Transverse colon (tissue), 4 donors: ENCODE measurements at regions not wholly inside any gene's neighbourhood (a gene's known extent, or its start where the extent isn't known, plus 50 kb on each side); places are given as distances from the start of the nearest gene placed in this dataset.

ENCODE experiments used
- DNase-seq: peaks from one replicate; pipeline ENCODE4 v3.0.0-alpha.2; 2019
- H3K27ac ChIP-seq, 4 donors: fragments of 200-600 bp; sonication (generic); 2 replicates each; pipeline ENCODE4 v1.5.1; 2016 to 2018; ENCODE audit warnings: inconsistent platforms in 4 of 4
- H3K27me3 ChIP-seq: fragments of 200-600 bp; sonication (generic); 2 replicates; pipeline ENCODE4 v1.5.1; 2017; ENCODE audit warnings: inconsistent platforms
- H3K36me3 ChIP-seq, 4 donors: fragments of 200-600 bp; sonication (generic); 2 replicates each; pipeline ENCODE4 v1.5.1; 2017 to 2019; ENCODE audit warnings: inconsistent platforms in 4 of 4
- H3K4me1 ChIP-seq, 4 donors: fragments of 200-600 bp; sonication (generic); 2 replicates each; pipeline ENCODE4 v1.5.1; 2017 to 2020; ENCODE audit warnings: inconsistent platforms in 4 of 4
- H3K4me3 ChIP-seq, 4 donors: fragments of 200-600 bp; sonication (generic); 1 replicate in 1 of 4; 2 replicates in 3 of 4; pipeline versions ENCODE4 v1.5.1 to v1.6.1; 2017 to 2019; ENCODE audit warnings: inconsistent platforms in 4 of 4
- H3K9me3 ChIP-seq, 2 donors: fragments of 200-600 bp; sonication (generic); 2 replicates each; pipeline ENCODE4 v1.5.1; 2017 to 2019; ENCODE audit warnings: inconsistent platforms in 2 of 2
- EP300 ChIP-seq: sonication (generic); formaldehyde crosslinking; IDR thresholded peaks from one replicate; pipeline ENCODE4 v1.6.1; 2017; ENCODE audit warnings: antibody characterized with exemption, low read depth
- POLR2A ChIP-seq: fragments of 450-650 bp; IDR thresholded peaks from one replicate; pipeline ENCODE4 v1.6.1; 2016; ENCODE audit warnings: antibody characterized with exemption, mild to moderate bottlenecking, moderate library complexity
- POLR2AphosphoS5 ChIP-seq, 3 donors: sonication (generic); formaldehyde crosslinking; IDR thresholded peaks; one replicate each; pipeline ENCODE4 v1.6.1; 2016; ENCODE audit warnings: antibody characterized with exemption in 3 of 3
- WGBS, 2 donors: methylation state at CpG; one replicate each; pipeline ENCODE4 v1.1.5; 2018; ENCODE audit warnings: low coverage in 1 of 2; 5-methylcytosine and 5-hydroxymethylcytosine counted together
- in situ Hi-C, 4 donors: fragments of 200-750 bp; cut with MboI; loops; one replicate each; pipeline versions ENCODE4 v1.15.0 to v1.15.1; 2017; ENCODE audit warnings: low sequenced_read_pairs in 3 of 4, low pct_ligation_motif_present in 1 of 4, low pct_unique_long_range_greater_than_20kb in 1 of 4
- intact Hi-C: fragments of 100-400 bp; cut with DNase I; formaldehyde crosslinking; loops from one replicate; pipeline ENCODE4 v1.15.1; 2023; ENCODE audit warnings: low total_unique reads
- TF ChIP-seq, protein P1 (sequence below), 5 experiments: fragments of 200-600 bp in 3 of 5; fragments of 450-650 bp in 2 of 5; sonication (generic) in 3 of 5; IDR thresholded peaks; 1 replicate in 2 of 5; 2 replicates in 3 of 5; pipeline ENCODE4 v1.5.1; 2016 to 2017; ENCODE audit warnings: antibody characterized with exemption in 5 of 5, inconsistent platforms in 3 of 5, mild to moderate bottlenecking in 2 of 5, moderate library complexity in 1 of 5

DNA sequence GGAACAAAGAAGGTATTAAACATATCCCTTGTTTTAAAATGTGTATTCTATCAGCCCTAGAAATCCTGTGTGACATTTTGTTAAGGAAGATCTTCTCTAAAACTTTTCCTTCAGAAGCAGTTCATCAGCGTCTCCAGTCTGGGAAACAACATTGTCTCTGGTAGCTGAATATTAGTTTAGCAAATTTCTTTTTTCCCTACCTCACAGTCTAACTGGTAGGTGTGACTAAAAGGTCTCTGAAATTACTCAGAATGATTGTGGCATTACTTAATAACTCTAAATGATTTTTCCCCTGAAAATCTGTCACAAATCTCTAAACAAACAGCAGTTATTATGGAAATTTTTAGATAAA, 1044.8 kb downstream of the FLRT2 start:
- intact Hi-C loops (no loop called here), in situ Hi-C loops (no loop called here)
- WGBS, 2 donors, result 81 to 100% methylated on average over 1 of the region's 1 CpG
- H3K4me1 ChIP-seq, result no peaks in the 10 kb centered on the region
- no peaks in the 10 kb centered on the region for H3K27me3 ChIP-seq
- peaks cover 0 to 6% of the 10 kb centered on the region in 2 donors for H3K9me3 ChIP-seq
- no peak overlapping the region for H3K4me3 ChIP-seq
- no peak for DNase-seq
- TF ChIP-seq POLR2AphosphoS5 (IDR thresholded peaks at IDR 0.05) (no peak), EP300 (no peak), POLR2A (no peak)
- TF ChIP-seq, protein P1, sequence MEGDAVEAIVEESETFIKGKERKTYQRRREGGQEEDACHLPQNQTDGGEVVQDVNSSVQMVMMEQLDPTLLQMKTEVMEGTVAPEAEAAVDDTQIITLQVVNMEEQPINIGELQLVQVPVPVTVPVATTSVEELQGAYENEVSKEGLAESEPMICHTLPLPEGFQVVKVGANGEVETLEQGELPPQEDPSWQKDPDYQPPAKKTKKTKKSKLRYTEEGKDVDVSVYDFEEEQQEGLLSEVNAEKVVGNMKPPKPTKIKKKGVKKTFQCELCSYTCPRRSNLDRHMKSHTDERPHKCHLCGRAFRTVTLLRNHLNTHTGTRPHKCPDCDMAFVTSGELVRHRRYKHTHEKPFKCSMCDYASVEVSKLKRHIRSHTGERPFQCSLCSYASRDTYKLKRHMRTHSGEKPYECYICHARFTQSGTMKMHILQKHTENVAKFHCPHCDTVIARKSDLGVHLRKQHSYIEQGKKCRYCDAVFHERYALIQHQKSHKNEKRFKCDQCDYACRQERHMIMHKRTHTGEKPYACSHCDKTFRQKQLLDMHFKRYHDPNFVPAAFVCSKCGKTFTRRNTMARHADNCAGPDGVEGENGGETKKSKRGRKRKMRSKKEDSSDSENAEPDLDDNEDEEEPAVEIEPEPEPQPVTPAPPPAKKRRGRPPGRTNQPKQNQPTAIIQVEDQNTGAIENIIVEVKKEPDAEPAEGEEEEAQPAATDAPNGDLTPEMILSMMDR (IDR thresholded peaks at IDR 0.05), result no peak
- H3K27ac ChIP-seq, result no peak overlapping the region
- H3K36me3 ChIP-seq, result no peaks in the 10 kb centered on the region

DNA sequence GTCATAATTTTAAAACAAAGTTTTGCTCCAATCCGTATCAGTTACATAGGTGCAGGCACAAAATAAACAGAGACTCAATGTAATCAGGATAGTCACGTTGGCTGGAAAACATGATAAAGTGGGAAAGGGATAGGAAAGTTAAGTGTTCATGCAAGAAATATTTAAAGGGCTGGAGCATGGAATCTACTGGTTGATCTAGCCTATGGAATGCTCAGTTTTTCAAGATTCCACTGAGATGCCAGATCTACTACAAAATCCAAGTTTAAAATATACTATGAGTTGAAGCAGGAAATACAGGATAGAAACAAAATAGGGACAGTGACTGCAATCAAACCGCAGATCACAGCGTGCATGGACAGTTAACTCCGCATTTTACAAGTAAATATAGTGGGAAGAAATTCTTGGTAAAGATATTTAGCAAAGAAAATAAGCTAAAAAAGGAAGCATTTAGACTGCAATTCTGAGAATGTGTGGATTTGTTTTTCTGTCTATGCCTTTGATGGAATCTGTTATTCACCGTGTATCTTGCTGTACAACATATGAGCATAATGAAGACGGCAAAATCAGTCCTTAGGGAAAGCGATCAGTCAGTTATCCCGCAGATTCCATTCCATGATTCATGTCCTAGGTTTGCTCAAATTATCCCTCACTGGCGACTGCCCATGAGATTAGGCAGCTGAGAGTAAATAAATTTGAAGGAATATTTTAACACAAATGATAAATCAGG, 1044.3 kb downstream of the FLRT2 start:
- DNase-seq, result no peak
- no peaks in the 10 kb centered on the region for H3K27me3 ChIP-seq
- no peaks in the 10 kb centered on the region for H3K36me3 ChIP-seq
- intact Hi-C loops (no loop called here), in situ Hi-C loops (no loop called here)
- peaks cover 0 to 6% of the 10 kb centered on the region in 2 donors for H3K9me3 ChIP-seq
- H3K4me1 ChIP-seq, result no peaks in the 10 kb centered on the region
- TF ChIP-seq POLR2A (no peak), EP300 (no peak), POLR2AphosphoS5 (IDR thresholded peaks at IDR 0.05) (no peak)
- TF ChIP-seq, protein P1 (IDR thresholded peaks at IDR 0.05), result no peak
- no peak overlapping the region for H3K4me3 ChIP-seq
- H3K27ac ChIP-seq, result no peak overlapping the region
- WGBS, 2 donors, result 72 to 85% methylated on average over 10 of the region's 10 CpGs

DNA sequence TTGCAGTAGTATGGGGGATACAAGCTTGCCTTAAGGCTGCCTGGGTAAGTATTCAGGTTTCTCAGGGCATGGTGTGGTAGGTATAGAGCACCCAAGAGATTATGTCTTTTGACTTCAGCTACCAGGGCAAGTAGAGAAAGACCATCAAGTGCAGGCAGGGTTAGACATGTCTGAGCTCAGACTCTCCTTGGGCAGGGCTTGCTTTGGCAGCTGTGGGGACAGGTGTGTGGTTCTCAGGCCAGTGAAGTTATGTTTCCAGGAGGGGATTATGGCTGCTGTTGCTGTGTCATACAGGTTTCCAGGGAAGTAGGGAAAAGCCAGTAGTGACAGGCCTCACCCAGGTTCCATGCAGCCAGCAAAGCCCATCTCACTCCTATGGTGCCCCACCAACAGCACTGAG, 1040.4 kb downstream of the FLRT2 start:
- H3K27ac ChIP-seq, result no peak overlapping the region
- peaks cover 0 to 11% of the 10 kb centered on the region in 2 donors for H3K9me3 ChIP-seq
- no peak for DNase-seq
- no peak overlapping the region for H3K4me3 ChIP-seq
- no peaks in the 10 kb centered on the region for H3K36me3 ChIP-seq
- no peaks in the 10 kb centered on the region for H3K4me1 ChIP-seq
- in situ Hi-C loops (no loop called here), intact Hi-C loops (no loop called here)
- no peaks in the 10 kb centered on the region for H3K27me3 ChIP-seq
- TF ChIP-seq EP300 (no peak), POLR2AphosphoS5 (IDR thresholded peaks at IDR 0.05) (no peak), POLR2A (no peak)
- TF ChIP-seq, protein P1 (IDR thresholded peaks at IDR 0.05), result no peak

GRCh38 chr14:86543521-86543920, 1013.6 kb downstream of the FLRT2 start:
- H3K4me1 ChIP-seq, result no peaks in the 10 kb centered on the region
- TF ChIP-seq, protein P1 (IDR thresholded peaks at IDR 0.05), result no peak
- TF ChIP-seq EP300 (no peak), POLR2AphosphoS5 (IDR thresholded peaks at IDR 0.05) (no peak), POLR2A (no peak)
- in situ Hi-C loops, result no loop called here
- DNase-seq, result no peak
- no peaks in the 10 kb centered on the region for H3K9me3 ChIP-seq
- intact Hi-C loops, result no loop called here
- H3K4me3 ChIP-seq, result no peak overlapping the region
- no peaks in the 10 kb centered on the region for H3K36me3 ChIP-seq
- no peaks in the 10 kb centered on the region for H3K27me3 ChIP-seq
- H3K27ac ChIP-seq, result no peak overlapping the region
